ENCODE measurements at regions not wholly inside any gene's neighbourhood (a gene's known extent, or its start where the extent isn't known, plus 50 kb on each side); places are given as distances from the start of the nearest gene placed in this dataset.

- TF ChIP-seq CTCF (IDR thresholded peaks at IDR 0.05; ENCODE audit: control extremely low read depth, extremely low read depth), result no peak
- 68 to 69% methylated on average over 1 of the region's 1 CpG for WGBS, 2 donors
- Histone ChIP-seq H3K4me3 (no peak overlapping the region), H3K36me3 (ENCODE audit: control insufficient read depth in 4 of 4, insufficient read depth in 4 of 4, low read length in 4 of 4) (no peaks in the 10 kb centered on the region), H3K9me3 (ENCODE audit: control insufficient read depth in 4 of 4, insufficient read depth in 3 of 4, low read length in 3 of 4) (no peaks in the 10 kb centered on the region), H3K27ac (ENCODE audit: low read depth in 1 of 2, low read length in 1 of 2) (no peak overlapping the region), H3K4me1 (ENCODE audit: control insufficient read depth in 5 of 5, insufficient read depth in 5 of 5, low read length in 5 of 5) (peaks cover 0 to 4% (median 0%) of the 10 kb centered on the region in 5 donors), H3K9ac (ENCODE audit: insufficient read depth in 1 of 2, low read length in 2 of 2) (no peak overlapping the region), H3K27me3 (ENCODE audit: control insufficient read depth in 3 of 3, insufficient read depth in 3 of 3, low read length in 2 of 3) (no peaks in the 10 kb centered on the region)
- DNase-seq, result no peak
- ATAC-seq (ENCODE audit: insufficient read depth, low FRiP score), result no peak
These were observed 708.4 kb upstream of the EPHA7 start for GRCh38 chr6:94127716-94128115.

GRCh38 chr6:94124333-94124732 is 705.0 kb upstream of the EPHA7 start:
- no peaks in the 10 kb centered on the region for H3K9me3 ChIP-seq (ENCODE audit: control insufficient read depth in 4 of 4, insufficient read depth in 3 of 4, low read length in 3 of 4)
- H3K4me1 ChIP-seq (ENCODE audit: control insufficient read depth in 5 of 5, insufficient read depth in 5 of 5, low read length in 5 of 5), result no peaks in the 10 kb centered on the region
- TF ChIP-seq CTCF (IDR thresholded peaks at IDR 0.05; ENCODE audit: control extremely low read depth, extremely low read depth), result no peak
- H3K27me3 ChIP-seq (ENCODE audit: control insufficient read depth in 3 of 3, insufficient read depth in 3 of 3, low read length in 2 of 3), result no peaks in the 10 kb centered on the region
- no peak overlapping the region for H3K27ac ChIP-seq (ENCODE audit: low read depth in 1 of 2, low read length in 1 of 2)
- no peak for ATAC-seq (ENCODE audit: insufficient read depth, low FRiP score)
- no peak overlapping the region for H3K4me3 ChIP-seq
- 88 to 89% methylated on average over 1 of the region's 1 CpG for WGBS, 2 donors
- DNase-seq, result no peak
- no peak overlapping the region for H3K9ac ChIP-seq (ENCODE audit: insufficient read depth in 1 of 2, low read length in 2 of 2)
- H3K36me3 ChIP-seq (ENCODE audit: control insufficient read depth in 4 of 4, insufficient read depth in 4 of 4, low read length in 4 of 4), result no peaks in the 10 kb centered on the region

GRCh38 chr6:94121094-94121493 is 701.7 kb upstream of the EPHA7 start:
- no peak for TF ChIP-seq CTCF (IDR thresholded peaks at IDR 0.05; ENCODE audit: control extremely low read depth, extremely low read depth)
- Histone ChIP-seq H3K27ac (ENCODE audit: low read depth in 1 of 2, low read length in 1 of 2) (no peak overlapping the region), H3K9ac (ENCODE audit: insufficient read depth in 1 of 2, low read length in 2 of 2) (no peak overlapping the region), H3K27me3 (ENCODE audit: control insufficient read depth in 3 of 3, insufficient read depth in 3 of 3, low read length in 2 of 3) (no peaks in the 10 kb centered on the region), H3K36me3 (ENCODE audit: control insufficient read depth in 4 of 4, insufficient read depth in 4 of 4, low read length in 4 of 4) (no peaks in the 10 kb centered on the region), H3K9me3 (ENCODE audit: control insufficient read depth in 4 of 4, insufficient read depth in 3 of 4, low read length in 3 of 4) (no peaks in the 10 kb centered on the region), H3K4me1 (ENCODE audit: control insufficient read depth in 5 of 5, insufficient read depth in 5 of 5, low read length in 5 of 5) (no peaks in the 10 kb centered on the region), H3K4me3 (no peak overlapping the region)
- DNase-seq, result no peak
- ATAC-seq (ENCODE audit: insufficient read depth, low FRiP score), result no peak
- 85 to 86% methylated on average over 3 of the region's 3 CpGs for WGBS, 2 donors

GRCh38 chr6:94099072-94099471 is 679.7 kb upstream of the EPHA7 start:
- Histone ChIP-seq H3K27ac (ENCODE audit: low read depth in 1 of 2, low read length in 1 of 2) (no peak overlapping the region), H3K4me3 (no peak overlapping the region), H3K4me1 (ENCODE audit: control insufficient read depth in 5 of 5, insufficient read depth in 5 of 5, low read length in 5 of 5) (no peaks in the 10 kb centered on the region), H3K36me3 (ENCODE audit: control insufficient read depth in 4 of 4, insufficient read depth in 4 of 4, low read length in 4 of 4) (no peaks in the 10 kb centered on the region), H3K9ac (ENCODE audit: insufficient read depth in 1 of 2, low read length in 2 of 2) (no peak overlapping the region), H3K27me3 (ENCODE audit: control insufficient read depth in 3 of 3, insufficient read depth in 3 of 3, low read length in 2 of 3) (no peaks in the 10 kb centered on the region), H3K9me3 (ENCODE audit: control insufficient read depth in 4 of 4, insufficient read depth in 3 of 4, low read length in 3 of 4) (no peaks in the 10 kb centered on the region)
- no peak for TF ChIP-seq CTCF (IDR thresholded peaks at IDR 0.05; ENCODE audit: control extremely low read depth, extremely low read depth)
- ATAC-seq (ENCODE audit: insufficient read depth, low FRiP score) (no peak), DNase-seq (no peak)
- 89 to 92% methylated on average over 4 of the region's 4 CpGs for WGBS, 2 donors
